NCI-H1417 treated with DMSO at 0.1 percent for 48 hours (cell line): ENCODE measurements at regions not wholly inside any gene's neighbourhood (a gene's known extent, or its start where the extent isn't known, plus 50 kb on each side); places are given as distances from the start of the nearest gene placed in this dataset.

Experiments
- DNase-seq: peaks from one replicate; lab custom pipeline; 2025; lab: John Stamatoyannopoulos, UW

GRCh38 chr4:147428583-147428982 lies 52.3 kb upstream of the EDNRA start:
- DNase-seq: no peak

- DNase-seq: no peak
These were observed 50.8 kb upstream of the EDNRA start for GRCh38 chr4:147430111-147430510.
